Esophagus muscularis mucosa (tissue), 4 donors: ENCODE measurements at regions not wholly inside any gene's neighbourhood (a gene's known extent, or its start where the extent isn't known, plus 50 kb on each side); places are given as distances from the start of the nearest gene placed in this dataset.

Experiments
- DNase-seq: peaks from one replicate; pipeline ENCODE4 v3.0.0-alpha.2; 2017; ENCODE audit errors: extremely low spot score
- H3K27ac ChIP-seq, 4 donors: fragments of 200-600 bp; sonication (generic); replicated peaks in 1 of 4; 1 replicate in 3 of 4; 2 replicates in 1 of 4; pipeline ENCODE4 v1.5.1; 2016 to 2019; ENCODE audit warnings: mild to moderate bottlenecking in 1 of 4
- H3K27me3 ChIP-seq, 4 donors: fragments of 200-600 bp; sonication (generic); one replicate each; pipeline versions ENCODE4 v1.5.1 to v1.6.0; 2016 to 2019
- H3K36me3 ChIP-seq, 4 donors: fragments of 200-600 bp; sonication (generic); one replicate each; pipeline ENCODE4 v1.5.1; 2016 to 2019
- H3K4me1 ChIP-seq, 4 donors: fragments of 200-600 bp; sonication (generic); one replicate each; pipeline ENCODE4 v1.5.1; 2016 to 2019
- H3K4me3 ChIP-seq, 4 donors: fragments of 200-600 bp; sonication (generic); 1 replicate in 2 of 4; 2 replicates in 2 of 4; pipeline ENCODE4 v1.5.1; 2016 to 2019; ENCODE audit warnings: mild to moderate bottlenecking in 4 of 4, moderate library complexity in 1 of 4
- H3K9me3 ChIP-seq, 4 donors: fragments of 200-600 bp; sonication (generic); 1 replicate in 3 of 4; 2 replicates in 1 of 4; pipeline ENCODE4 v1.5.1; 2016 to 2019
- CTCF ChIP-seq, 3 experiments: fragments of 200-600 bp in 2 of 3; fragments of 450-650 bp in 1 of 3; sonication (generic) in 2 of 3; IDR thresholded peaks; one replicate each; pipeline ENCODE4 v1.5.1; 2017 to 2019; ENCODE audit warnings: antibody characterized with exemption in 3 of 3, mild to moderate bottlenecking in 2 of 3, moderate library complexity in 1 of 3
- EP300 ChIP-seq: sonication (generic); formaldehyde crosslinking; IDR thresholded peaks from one replicate; pipeline ENCODE4 v1.6.1; 2017; ENCODE audit warnings: antibody characterized with exemption
- POLR2A ChIP-seq: fragments of 450-650 bp; IDR thresholded peaks from one replicate; pipeline ENCODE4 v1.6.1; 2017; ENCODE audit warnings: antibody characterized with exemption, moderate library complexity, mild to moderate bottlenecking, low read depth
- POLR2AphosphoS5 ChIP-seq, 2 donors: sonication (generic); formaldehyde crosslinking; IDR thresholded peaks; one replicate each; pipeline ENCODE4 v1.6.1; 2017; ENCODE audit warnings: antibody characterized with exemption in 2 of 2
- WGBS: methylation state at CpG from one replicate; pipeline ENCODE4 v1.1.5; 2018; 5-methylcytosine and 5-hydroxymethylcytosine counted together
- intact Hi-C: fragments of 100-400 bp; cut with DNase I; formaldehyde crosslinking; loops from one replicate; pipeline ENCODE4 v1.15.1; 2023

GRCh38 chr15:39124553-39125171, 456.2 kb upstream of the THBS1 start:
- no peaks in the 10 kb centered on the region for H3K9me3 ChIP-seq
- no peak overlapping the region for H3K4me3 ChIP-seq
- DNase-seq, result no peak
- H3K4me1 ChIP-seq, result peaks cover 21 to 41% (median 38%) of the 10 kb centered on the region in 4 donors
- no peak for TF ChIP-seq POLR2AphosphoS5 (IDR thresholded peaks at IDR 0.05)
- peak overlapping the region in 2 of 4 donors; percentile 8 to 27 for H3K27ac ChIP-seq
- no peaks in the 10 kb centered on the region for H3K27me3 ChIP-seq
- H3K36me3 ChIP-seq, result no peaks in the 10 kb centered on the region
- 66% methylated on average over 6 of the region's 6 CpGs for WGBS
- intact Hi-C loops, result loop anchor here (5.0 kb wide), 1 partner anchor 453 kb away; no protein-coding TSS in a partner anchor

GRCh38 chr15:39125226-39125625, 455.7 kb upstream of the THBS1 start:
- no peaks in the 10 kb centered on the region for H3K36me3 ChIP-seq
- H3K27me3 ChIP-seq, result no peaks in the 10 kb centered on the region
- no peak overlapping the region for H3K4me3 ChIP-seq
- no peak for DNase-seq
- no peak for TF ChIP-seq POLR2AphosphoS5 (IDR thresholded peaks at IDR 0.05)
- TF ChIP-seq EP300, result no peak
- no peaks in the 10 kb centered on the region for H3K9me3 ChIP-seq
- WGBS, result 76% methylated on average over 2 of the region's 2 CpGs
- H3K27ac ChIP-seq, result peak overlapping the region in 2 of 4 donors; percentile 8 to 27
- intact Hi-C loops, result loop anchor here (5.0 kb wide), 1 partner anchor 452 kb away; no protein-coding TSS in a partner anchor
- peaks cover 21 to 41% (median 38%) of the 10 kb centered on the region in 4 donors for H3K4me1 ChIP-seq

GRCh38 chr15:39125904-39126303, 455.0 kb upstream of the THBS1 start:
- no peaks in the 10 kb centered on the region for H3K36me3 ChIP-seq

GRCh38 chr15:39127151-39127790, 453.6 kb upstream of the THBS1 start:
- no peak for TF ChIP-seq POLR2A
- no peak for TF ChIP-seq EP300
- TF ChIP-seq CTCF (IDR thresholded peaks at IDR 0.05), result no peak
- intact Hi-C loops, result loop anchor here (5.0 kb wide), 1 partner anchor 450 kb away; no protein-coding TSS in a partner anchor
- Histone ChIP-seq H3K4me3 (no peak overlapping the region), H3K27me3 (no peaks in the 10 kb centered on the region), H3K9me3 (no peaks in the 10 kb centered on the region), H3K27ac (peak overlapping the region; percentile 47 to 76 (median 68)), H3K4me1 (peaks cover 21 to 57% (median 51%) of the 10 kb centered on the region in 4 donors), H3K36me3 (no peaks in the 10 kb centered on the region)
- 28% methylated on average over 2 of the region's 2 CpGs for WGBS
- no peak for DNase-seq

More at GRCh38 chr15:39125904-39126303, 455.0 kb upstream of the THBS1 start:
- 62% methylated on average over 4 of the region's 4 CpGs for WGBS
- DNase-seq, result no peak
- no peak overlapping the region for H3K27ac ChIP-seq
- H3K4me3 ChIP-seq, result no peak overlapping the region
- TF ChIP-seq POLR2AphosphoS5 (IDR thresholded peaks at IDR 0.05) (no peak), CTCF (IDR thresholded peaks at IDR 0.05) (peak; percentile 50 to 64 (median 53)), EP300 (no peak), POLR2A (no peak)
- intact Hi-C loops, result loop anchor here (5.0 kb wide), 1 partner anchor 451 kb away; no protein-coding TSS in a partner anchor
- no peaks in the 10 kb centered on the region for H3K9me3 ChIP-seq
- peaks cover 21 to 43% (median 39%) of the 10 kb centered on the region in 4 donors for H3K4me1 ChIP-seq
- H3K27me3 ChIP-seq, result no peaks in the 10 kb centered on the region

- WGBS, result 73% methylated on average over 2 of the region's 2 CpGs
- intact Hi-C loops, result loop anchor here (5.0 kb wide), 1 partner anchor 449 kb away; no protein-coding TSS in a partner anchor
These were observed 452.8 kb upstream of the THBS1 start for GRCh38 chr15:39127925-39128617.

More at GRCh38 chr15:39127925-39128617, 452.8 kb upstream of the THBS1 start:
- H3K9me3 ChIP-seq, result no peaks in the 10 kb centered on the region
- peaks cover 21 to 65% (median 55%) of the 10 kb centered on the region in 4 donors for H3K4me1 ChIP-seq
- H3K27ac ChIP-seq, result peak overlapping the region; percentile 47 to 76 (median 68)
- H3K36me3 ChIP-seq, result no peaks in the 10 kb centered on the region
- no peak for DNase-seq
- no peak overlapping the region for H3K4me3 ChIP-seq
- H3K27me3 ChIP-seq, result no peaks in the 10 kb centered on the region
- TF ChIP-seq CTCF (IDR thresholded peaks at IDR 0.05) (no peak), EP300 (no peak)
